GM18870 (cell line): ENCODE measurements at regions not wholly inside any gene's neighbourhood (a gene's known extent, or its start where the extent isn't known, plus 50 kb on each side); places are given as distances from the start of the nearest gene placed in this dataset.

ENCODE experiments used
- ATAC-seq: cut with Tn5 transposase; IDR thresholded peaks from one replicate; pipeline ENCODE4 v1.9.1; 2021; ENCODE audit warnings: moderate library complexity; ENCODE audit not compliant: unreplicated experiment

- ATAC-seq, result no peak
Observed at GRCh38 chr1:222046684-222047263, 304.9 kb upstream of the DUSP10 start.

- no peak for ATAC-seq
Observed at GRCh38 chr1:222045786-222046185, 303.9 kb upstream of the DUSP10 start.

GRCh38 chr1:222045236-222045635 lies 303.3 kb upstream of the DUSP10 start:
- no peak for ATAC-seq

GRCh38 chr1:222043444-222044292 lies 301.8 kb upstream of the DUSP10 start:
- ATAC-seq, result no peak

GRCh38 chr1:222042120-222042519 lies 300.2 kb upstream of the DUSP10 start:
- ATAC-seq, result no peak

- ATAC-seq, result no peak
Observed at GRCh38 chr1:222040955-222041354, 299.1 kb upstream of the DUSP10 start.

GRCh38 chr1:222040121-222040805 lies 298.4 kb upstream of the DUSP10 start:
- ATAC-seq, result no peak

GRCh38 chr1:222038971-222039370 lies 297.1 kb upstream of the DUSP10 start:
- ATAC-seq, result no peak

GRCh38 chr1:222037720-222038119 lies 295.8 kb upstream of the DUSP10 start:
- no peak for ATAC-seq

GRCh38 chr1:222034790-222035189 lies 292.9 kb upstream of the DUSP10 start:
- ATAC-seq, result no peak

GRCh38 chr1:222033450-222033849 lies 291.6 kb upstream of the DUSP10 start:
- ATAC-seq, result no peak

- ATAC-seq, result no peak
Observed at GRCh38 chr1:222031318-222031717, 289.4 kb upstream of the DUSP10 start.

GRCh38 chr1:222028676-222029075 lies 286.8 kb upstream of the DUSP10 start:
- ATAC-seq, result no peak

- no peak for ATAC-seq
Observed at GRCh38 chr1:222028116-222028515, 286.2 kb upstream of the DUSP10 start.

- no peak for ATAC-seq
Observed at GRCh38 chr1:222026280-222026679, 284.4 kb upstream of the DUSP10 start.

- ATAC-seq, result no peak
Observed at GRCh38 chr1:222023025-222023424, 281.1 kb upstream of the DUSP10 start.

- ATAC-seq, result no peak
Observed at GRCh38 chr1:222021129-222021528, 279.2 kb upstream of the DUSP10 start.

GRCh38 chr1:222020553-222020952 lies 278.7 kb upstream of the DUSP10 start:
- no peak for ATAC-seq

GRCh38 chr1:222019029-222019428 lies 277.1 kb upstream of the DUSP10 start:
- ATAC-seq, result no peak

- no peak for ATAC-seq
Observed at GRCh38 chr1:222018041-222018440, 276.2 kb upstream of the DUSP10 start.

GRCh38 chr1:222015686-222016085 lies 273.8 kb upstream of the DUSP10 start:
- no peak for ATAC-seq

GRCh38 chr1:222014001-222014400 lies 272.1 kb upstream of the DUSP10 start:
- no peak for ATAC-seq
